GM18517 (cell line): ENCODE measurements at regions not wholly inside any gene's neighbourhood (a gene's known extent, or its start where the extent isn't known, plus 50 kb on each side); places are given as distances from the start of the nearest gene placed in this dataset.
"Not testable (repeated sequence)": the region's sequence is repeated elsewhere in the genome, so short reads cannot be mapped to it uniquely, and the experiment has no call there.

Experiments
- ATAC-seq: cut with Tn5 transposase; IDR thresholded peaks from one replicate; pipeline ENCODE4 v1.9.1; 2021; ENCODE audit warnings: mild to moderate bottlenecking, moderate library complexity; ENCODE audit not compliant: unreplicated experiment

DNA sequence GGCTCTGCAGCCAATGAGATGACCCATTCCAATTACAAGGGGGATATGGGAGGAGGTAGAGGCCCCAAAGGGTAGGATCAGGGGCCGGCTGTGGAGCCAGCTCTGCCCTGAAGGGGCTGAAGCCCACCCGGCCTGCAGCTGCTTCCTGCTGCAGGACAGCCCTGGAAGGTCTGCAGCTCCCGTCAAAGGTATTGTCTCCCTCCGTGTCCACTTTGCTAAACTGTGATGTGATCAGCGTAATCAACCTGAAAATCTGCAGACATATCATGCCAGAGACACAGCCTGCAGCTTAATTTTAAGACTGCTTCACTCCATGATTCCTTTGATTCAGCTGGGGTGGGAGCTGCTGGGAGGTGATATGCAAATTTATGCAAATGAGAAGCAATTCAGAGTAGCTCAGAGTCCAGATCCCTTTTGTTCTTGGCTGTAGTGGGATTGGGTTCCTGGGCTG, 90.7 kb downstream of the GADD45G start:
- ATAC-seq = no peak

DNA sequence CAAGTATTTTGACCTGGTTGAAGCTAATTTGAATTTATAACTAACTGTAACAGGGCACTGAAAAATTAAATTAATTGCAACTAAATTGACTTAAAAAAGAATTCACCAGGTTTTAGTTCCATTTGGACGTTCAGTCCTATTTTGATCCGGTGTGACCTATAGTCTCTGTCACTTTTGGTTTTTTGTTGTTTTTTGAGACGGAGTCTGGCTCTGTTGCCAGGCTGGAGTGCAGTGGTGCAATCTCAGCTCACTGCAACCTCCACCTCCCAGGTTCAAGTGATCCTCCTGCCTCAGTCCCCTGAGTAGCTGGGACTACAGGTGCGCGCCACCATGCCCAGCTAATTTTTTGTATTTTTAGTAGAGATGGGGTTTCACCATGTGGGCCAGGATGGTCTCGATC, 91.2 kb downstream of the GADD45G start:
- ATAC-seq = not testable (repeated sequence)

DNA sequence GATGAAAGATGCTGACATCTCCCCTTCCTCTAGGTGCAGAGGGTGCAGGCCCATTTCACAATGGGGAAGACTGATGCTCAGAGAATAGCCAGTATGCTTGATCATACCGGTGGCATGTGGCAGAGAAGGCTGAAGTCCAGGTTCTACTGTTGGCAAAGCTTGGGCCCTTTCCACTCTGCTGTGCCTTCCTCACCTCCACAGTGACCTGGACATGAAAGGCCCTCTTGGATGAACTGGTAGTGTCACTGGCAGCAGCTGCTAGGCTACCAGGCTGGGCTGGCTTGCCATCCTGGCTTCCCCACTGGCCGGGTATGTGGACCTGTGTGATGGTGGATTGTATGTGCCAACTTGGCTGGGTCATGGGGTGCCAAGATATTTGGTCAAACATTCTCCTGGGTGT, 92.0 kb downstream of the GADD45G start:
- no peak for ATAC-seq

DNA sequence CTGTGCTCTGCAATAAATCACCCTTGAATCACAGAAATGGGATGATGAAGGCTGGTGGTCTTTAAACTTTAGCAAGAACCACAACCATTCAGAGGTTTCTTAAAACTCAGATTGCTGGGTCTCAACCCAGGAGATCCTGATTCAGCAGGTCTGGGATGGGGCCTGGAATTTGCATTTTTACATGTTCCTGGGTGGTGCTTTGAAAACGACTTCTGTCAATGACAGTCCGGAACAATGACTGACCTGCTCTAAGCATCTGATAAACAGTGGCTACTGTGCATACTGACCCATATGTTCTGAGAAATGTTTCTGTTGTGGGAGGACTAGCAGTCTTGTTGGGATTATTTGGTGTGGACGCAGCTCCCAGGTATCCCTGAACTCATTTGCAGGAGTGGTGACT, 92.7 kb downstream of the GADD45G start:
- no peak for ATAC-seq

DNA sequence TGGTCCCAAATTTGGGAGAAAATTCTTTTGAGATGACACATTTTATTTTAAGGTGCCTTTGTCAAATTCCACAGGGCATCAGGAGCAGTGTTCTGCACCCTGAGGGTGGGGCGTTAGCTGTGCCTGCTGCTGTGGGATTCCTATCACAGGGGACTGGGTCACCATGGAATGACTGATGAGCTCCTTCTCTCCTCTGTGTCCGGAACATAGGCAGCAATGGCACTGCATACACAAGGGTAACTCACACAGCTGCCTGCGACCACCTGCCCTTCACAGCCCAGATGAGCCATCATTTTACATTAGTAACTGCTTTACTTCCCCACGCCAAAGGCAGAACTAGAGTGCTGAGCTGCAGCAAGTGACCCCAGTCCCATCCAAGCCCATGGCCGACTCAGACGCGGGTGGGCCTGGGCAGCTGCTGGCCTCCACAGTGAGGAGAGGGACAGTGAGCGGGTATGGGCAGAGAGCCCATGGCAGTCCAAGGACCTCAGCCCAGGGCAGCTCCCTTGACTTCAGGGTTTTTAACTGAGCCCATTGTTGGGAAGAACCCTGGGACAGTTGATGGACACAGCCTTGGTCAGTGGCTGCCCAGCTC, 93.7 kb downstream of the GADD45G start:
- ATAC-seq = no peak

DNA sequence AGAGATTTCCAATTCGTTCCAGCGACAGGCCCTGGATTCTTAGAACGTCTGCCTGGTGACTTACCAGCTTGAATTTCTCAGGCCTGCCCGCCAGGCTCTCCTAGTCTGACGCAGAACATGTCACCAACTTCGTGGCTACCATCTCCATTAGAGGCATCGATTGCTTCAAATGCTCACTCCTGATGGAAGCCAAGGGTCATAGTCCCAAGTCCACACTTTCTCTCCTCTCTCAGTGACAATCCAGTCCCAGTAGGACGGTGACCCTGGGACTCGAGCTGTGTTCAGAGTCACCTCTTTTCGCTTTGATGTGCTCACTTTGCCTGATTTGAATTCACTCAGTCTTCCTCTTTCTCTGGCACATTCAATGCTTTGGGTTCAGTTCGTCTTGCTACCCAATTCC, 94.8 kb downstream of the GADD45G start:
- ATAC-seq = no peak

DNA sequence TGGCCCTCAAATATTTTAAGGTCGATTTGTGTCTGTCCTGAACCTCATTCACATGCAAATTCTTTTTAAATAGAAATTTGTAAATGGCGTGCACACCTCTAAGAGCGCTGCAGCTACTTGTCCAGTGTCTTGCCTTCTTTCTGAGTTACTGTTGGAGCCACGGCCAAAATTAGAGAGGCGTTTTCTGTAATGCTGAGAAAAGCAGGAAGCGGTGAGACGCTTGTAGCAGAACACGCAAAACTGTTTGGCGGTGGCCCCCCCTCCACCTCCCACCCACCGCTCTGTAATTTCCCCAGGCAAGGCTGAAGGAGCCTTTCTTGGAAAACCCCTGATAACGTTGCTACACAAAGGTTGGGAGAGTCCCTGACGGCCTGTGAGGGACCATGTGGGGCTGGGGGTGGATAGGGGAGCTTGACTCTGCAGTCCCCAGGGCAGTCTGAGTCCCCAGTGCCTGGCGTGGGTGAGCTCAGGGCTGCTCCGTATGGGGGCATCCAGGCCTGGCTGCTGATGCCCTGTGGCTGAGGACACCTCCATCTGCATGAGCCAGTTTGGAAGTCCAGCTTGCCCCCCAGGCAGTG, 96.5 kb downstream of the GADD45G start:
- peak; percentile 55 for ATAC-seq

DNA sequence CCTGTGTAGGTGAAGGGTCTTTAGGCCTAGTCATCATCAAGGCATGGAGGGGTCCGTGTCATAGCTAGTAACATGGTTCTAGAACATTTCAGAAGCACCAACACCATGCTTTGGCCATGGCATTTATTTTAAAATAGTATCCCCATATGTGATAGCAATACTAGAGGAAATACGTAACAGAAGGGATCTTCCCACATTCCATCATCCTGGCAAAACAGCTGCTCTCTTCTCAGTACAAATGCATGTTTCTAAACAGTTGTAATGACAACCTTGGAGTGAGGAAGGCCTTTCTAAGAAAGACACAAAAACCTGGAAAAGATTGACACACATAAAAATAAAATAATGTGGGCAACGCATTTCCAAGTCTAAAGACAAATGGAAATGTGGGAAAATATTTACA, 97.6 kb downstream of the GADD45G start:
- no peak for ATAC-seq

DNA sequence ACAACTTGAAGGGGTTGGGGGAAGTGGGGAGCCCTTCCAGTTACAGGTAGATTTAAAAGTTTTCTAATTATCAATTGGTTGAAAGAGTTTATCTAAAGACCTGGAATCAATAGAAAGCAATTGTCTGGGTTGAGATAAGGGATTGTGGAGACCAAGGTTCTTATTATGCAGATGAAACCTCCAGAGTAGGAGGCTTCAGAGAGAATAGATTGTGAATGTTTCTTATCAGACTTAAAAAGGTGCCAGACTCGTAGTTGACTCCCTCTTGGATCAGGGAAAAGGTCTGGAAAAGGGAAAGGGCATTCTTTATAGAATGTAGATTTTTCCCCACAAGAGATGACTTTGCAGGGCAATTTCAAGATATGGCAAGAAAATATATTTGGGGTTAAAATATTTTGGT, 100.8 kb downstream of the GADD45G start:
- ATAC-seq = no peak

DNA sequence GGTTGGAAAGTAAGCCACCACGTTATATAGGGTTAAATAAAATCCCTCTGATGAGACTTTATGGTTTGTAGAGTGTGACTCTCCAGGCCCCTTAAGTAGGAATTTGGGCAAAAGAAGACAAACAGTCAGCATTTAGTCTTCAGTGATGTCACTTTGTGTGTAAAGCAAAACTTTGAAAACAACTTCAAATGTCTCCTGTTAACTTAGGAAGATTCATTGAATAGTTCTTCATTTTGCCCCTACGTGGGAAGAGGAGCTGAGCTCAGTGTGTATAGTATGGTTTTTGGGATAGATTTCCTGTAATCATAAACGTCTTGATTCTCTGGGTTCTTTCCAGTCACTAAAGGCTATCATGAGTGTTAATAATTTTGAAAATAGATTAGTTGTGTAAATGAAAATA, 101.3 kb downstream of the GADD45G start:
- no peak for ATAC-seq

DNA sequence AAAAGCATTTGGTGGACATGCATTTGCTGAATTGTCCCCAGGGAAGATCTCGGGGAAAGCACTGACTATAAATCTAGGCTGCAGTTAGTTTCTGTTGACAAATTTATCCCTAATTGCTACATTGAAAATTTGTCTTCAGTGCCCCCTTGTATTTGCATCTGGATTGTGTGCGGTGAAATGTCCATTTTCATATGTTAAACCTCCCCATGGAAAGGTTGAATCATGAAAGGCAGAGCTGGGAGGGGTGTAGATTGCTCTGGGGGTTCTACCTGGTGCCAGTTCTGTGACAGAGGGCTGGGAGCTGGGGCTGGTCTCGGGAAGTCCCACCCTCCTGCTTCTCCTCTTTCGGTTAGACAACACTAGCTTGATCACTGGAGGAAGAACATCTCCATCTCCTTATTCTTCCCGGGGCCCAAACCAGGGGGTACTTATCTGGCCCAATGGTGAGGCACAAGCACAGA, 101.9 kb downstream of the GADD45G start:
- no peak for ATAC-seq

DNA sequence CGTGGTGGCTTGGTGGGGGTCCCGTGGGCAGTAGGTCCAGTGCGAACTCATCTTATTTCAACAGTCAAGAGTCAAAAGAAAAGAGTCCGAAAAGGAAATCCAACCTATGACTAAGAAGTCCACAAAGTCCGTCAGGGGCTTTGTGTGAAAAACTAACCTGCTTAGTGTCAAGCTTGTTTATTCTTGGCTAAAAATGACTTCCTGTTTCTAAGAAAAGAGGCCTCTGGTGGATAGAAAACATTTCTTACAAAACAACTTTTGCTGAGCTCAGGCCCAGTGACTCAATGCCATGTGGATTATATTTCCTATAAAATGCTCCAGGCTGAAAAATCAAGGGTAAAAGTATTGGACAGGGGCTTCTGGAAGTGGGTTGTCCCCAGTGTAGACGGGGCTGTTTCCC, 105.9 kb downstream of the GADD45G start:
- ATAC-seq = no peak

DNA sequence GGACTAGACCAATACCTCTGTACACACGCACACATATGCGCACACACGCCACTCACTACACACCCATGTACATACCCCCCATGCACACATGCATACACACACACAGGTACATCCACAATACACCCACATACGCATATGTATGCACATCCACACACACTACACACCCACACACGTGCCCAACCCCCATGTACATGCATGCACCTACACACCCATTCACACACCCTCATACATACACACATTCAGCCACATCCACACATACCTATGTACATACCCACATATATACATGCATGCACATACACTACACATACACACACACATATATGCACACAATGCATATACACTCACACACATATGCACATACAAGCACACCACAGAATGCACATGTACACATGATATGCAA, 107.1 kb downstream of the GADD45G start:
- ATAC-seq = no peak

DNA sequence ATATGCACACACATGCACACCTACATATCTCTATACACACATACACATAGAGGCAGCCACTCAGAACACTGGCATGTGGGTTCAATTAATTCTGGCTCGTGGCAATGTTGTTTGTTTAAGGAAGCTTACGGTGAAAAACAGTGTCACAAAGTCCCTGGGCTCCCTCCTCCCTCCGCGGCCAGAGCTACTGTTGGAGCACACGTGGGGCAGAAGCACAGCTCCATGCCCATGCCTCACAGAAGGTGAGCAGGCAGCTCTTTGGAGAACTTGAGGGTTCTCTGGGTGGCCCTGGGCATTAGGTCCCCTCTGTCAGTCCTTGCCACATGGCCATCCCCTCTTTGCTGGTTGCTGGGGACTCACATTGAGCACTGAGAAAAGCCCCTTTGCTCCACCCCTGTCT, 107.5 kb downstream of the GADD45G start:
- ATAC-seq = no peak

DNA sequence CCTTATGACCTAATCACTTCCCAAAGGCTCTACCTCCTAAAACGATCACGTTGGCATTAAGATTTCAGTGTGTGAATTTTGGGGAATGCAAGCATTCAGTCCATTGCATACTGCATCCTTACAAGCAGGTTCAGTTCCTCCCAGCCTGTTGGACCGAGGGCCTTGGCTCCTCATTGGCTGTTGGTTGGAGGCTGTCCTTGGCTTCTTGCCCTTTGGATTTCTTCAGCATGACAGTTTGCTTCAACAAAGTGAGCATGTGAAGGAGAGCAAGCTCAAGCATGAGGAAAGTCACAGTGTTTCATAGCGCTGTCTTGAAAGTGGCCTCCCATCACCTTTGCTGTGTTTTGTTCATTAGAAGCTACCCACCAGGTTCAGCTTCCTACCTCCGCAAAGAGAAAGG, 109.5 kb downstream of the GADD45G start:
- ATAC-seq = no peak

DNA sequence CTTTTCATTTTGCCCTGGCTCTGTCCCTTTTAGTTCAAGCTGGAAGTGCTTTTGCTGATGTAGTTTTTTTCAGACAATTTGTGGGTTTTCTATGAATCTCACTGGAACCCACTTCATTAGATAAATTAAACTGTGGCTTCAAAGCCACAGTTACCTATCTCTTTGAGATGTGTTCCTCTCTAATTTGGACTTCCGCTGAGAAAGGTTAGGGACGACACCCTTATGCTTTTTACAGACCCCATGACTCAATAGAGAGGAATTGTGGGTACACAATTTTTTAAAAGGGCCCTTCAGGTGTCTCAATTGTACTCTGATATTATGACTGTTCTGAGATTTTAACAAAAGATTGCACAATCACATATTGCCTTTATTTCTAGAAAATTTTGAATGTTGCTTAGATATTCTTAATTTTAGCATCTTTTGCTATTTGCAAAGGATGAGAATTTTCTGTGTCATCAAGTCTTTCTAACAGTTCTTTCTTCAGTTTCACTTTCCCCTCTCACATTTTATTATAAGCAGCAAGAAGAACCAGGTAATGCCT, 110.6 kb downstream of the GADD45G start:
- ATAC-seq = no peak

DNA sequence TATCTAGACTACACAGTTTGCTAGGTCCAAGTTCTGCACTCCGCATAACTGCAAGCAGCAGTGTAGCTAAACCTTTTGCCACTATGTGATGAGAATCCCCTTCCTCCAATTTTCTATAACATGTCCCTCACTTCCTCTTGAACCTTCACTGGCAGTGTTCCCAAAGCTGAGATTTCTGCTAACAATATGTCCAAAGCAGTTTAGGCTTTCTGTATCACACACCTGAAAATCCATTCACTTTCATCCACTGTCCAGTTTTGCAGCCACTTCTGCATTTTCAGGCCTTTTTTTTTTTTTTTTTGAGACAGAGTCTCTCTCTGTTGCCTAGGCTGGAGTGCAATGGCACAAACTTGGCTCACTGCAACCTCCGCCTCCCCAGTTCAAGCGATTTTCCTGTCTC, 111.1 kb downstream of the GADD45G start:
- no peak for ATAC-seq

DNA sequence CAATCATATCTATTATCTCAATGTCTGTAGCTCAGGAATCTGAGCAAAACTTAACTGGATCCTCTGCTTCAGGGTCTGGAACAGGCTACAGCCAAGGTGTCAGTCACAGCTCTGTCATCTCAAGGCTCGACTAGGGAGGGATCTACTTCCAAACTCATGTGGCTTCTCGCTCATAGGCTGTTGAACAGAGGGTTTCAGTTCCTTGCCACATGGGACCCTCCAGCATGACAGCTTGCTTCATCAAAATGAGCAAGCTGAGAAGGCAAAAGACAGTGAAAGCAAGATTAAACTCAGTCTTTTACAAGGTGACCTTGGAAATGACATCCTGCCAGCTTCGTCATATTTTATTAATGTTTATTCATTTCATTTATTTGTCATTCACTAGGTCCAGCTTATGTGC, 111.7 kb downstream of the GADD45G start:
- no peak for ATAC-seq

DNA sequence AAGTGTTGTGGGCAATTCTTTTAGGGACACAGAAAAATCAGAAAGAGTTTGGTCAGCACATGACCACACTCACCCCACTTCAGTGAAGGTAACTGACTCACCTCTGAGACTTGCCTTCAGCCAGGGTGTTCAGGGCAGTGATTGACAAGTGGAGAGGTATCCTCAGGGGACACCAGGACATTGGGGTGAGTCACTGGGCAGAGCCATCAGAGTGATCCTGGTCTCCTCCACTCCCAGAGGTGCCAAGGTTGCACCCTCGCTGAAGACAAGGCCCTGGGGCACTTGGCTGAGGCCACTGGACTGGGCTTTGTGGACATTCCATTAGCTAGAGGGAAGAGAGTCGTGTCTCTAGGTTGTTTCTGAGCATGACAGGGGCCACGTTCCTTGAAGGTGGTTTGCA, 113.4 kb downstream of the GADD45G start:
- no peak for ATAC-seq

DNA sequence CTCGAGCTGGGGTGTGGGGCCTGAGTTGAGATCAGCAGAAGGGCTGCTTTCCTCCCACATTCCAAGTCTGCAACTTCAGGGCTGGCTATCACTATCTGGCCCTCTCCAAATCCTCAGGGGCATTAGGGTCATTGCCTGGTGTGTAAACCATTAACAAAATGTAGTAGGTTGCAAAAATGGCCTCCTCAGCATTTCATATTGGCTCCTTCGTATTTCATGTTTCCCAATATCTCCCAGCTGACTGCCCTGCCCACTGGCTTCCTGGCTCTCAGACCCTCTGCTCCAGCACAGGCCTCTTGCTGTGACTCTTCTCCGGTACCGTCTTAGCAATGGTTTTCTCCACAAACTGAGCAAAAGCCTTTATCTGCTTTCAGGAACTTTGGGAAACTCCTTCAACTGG, 113.8 kb downstream of the GADD45G start:
- no peak for ATAC-seq

DNA sequence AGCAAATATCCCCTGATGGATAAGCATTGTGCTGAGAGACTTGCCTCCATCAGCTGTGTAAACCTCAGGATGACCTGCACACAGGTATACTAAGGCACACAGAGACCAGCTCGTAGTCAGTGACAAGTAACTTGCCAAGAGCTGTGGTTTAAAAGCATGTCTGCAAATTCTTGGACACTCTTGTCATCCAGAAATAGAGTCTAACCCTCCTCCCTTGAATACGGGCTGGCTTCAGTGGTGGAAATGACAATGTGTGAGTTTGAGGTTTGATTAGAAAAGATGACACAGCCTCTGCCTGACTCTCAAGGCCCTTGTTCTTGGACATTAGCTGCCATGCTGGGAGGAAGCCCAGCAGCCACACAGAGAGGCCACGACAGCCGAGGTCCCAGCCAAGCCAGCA, 114.4 kb downstream of the GADD45G start:
- no peak for ATAC-seq

DNA sequence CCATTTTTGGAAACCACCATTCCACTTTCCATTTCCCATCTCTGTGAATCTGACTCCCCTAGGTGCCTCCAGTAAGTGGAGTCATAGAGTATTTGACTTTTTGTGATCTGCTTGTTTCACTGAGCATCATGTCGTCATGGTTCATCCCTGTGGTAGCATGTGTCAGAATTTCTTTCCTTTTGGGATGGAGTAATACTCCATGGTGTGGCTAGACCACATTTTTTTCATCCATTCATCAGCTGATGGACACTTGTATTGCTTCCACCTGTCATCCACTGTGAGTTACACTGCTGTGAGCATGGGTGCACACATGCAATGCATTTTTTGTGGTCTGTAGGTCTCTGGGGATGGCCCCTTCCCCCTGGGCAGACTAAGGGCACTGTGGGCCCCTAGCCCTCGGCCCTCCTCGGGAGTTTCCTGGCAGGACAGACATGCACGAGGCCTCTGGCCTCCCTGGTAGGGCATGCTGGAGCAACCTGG, 115.9 kb downstream of the GADD45G start:
- no peak for ATAC-seq
